Stomach (tissue), 8 donors: ENCODE measurements at regions not wholly inside any gene's neighbourhood (a gene's known extent, or its start where the extent isn't known, plus 50 kb on each side); places are given as distances from the start of the nearest gene placed in this dataset.

ENCODE experiments used
- DNase-seq, 2 donors: peaks; one replicate each; pipeline versions ENCODE4 v3.0.0 to v3.0.0-alpha.2; 2013 to 2019
- H3K27ac ChIP-seq, 5 donors: fragments of 200-600 bp in 4 of 5; sonication (generic) in 4 of 5; one replicate each; pipeline ENCODE4 v1.5.1; 2013 to 2019; ENCODE audit warnings: mild to moderate bottlenecking in 1 of 5, moderate library complexity in 1 of 5
- H3K27me3 ChIP-seq, 3 donors: fragments of 200-600 bp; sonication (generic); one replicate each; pipeline ENCODE4 v1.5.1; 2017 to 2019; ENCODE audit warnings: mixed run types in 1 of 3
- H3K36me3 ChIP-seq, 4 donors: fragments of 200-600 bp; sonication (generic); 1 replicate in 3 of 4; 2 replicates in 1 of 4; pipeline ENCODE4 v1.5.1; 2016 to 2019
- H3K4me1 ChIP-seq, 4 donors: fragments of 200-600 bp; sonication (generic); one replicate each; pipeline ENCODE4 v1.5.1; 2016 to 2019
- H3K4me3 ChIP-seq, 4 donors: fragments of 200-600 bp; sonication (generic) in 3 of 4; one replicate each; pipeline ENCODE4 v1.5.1; 2016 to 2019; ENCODE audit warnings: mild to moderate bottlenecking in 1 of 4
- H3K9me3 ChIP-seq, 4 donors: fragments of 200-600 bp; sonication (generic); one replicate each; pipeline ENCODE4 v1.5.1; 2016 to 2019
- EP300 ChIP-seq: sonication (generic); formaldehyde crosslinking; IDR thresholded peaks from one replicate; pipeline ENCODE4 v1.6.1; 2017; ENCODE audit warnings: antibody characterized with exemption
- POLR2A ChIP-seq, 4 donors: fragments of 450-650 bp; IDR thresholded peaks; one replicate each; pipeline ENCODE4 v1.6.1; 2016; ENCODE audit warnings: antibody characterized with exemption in 4 of 4, control low read depth in 2 of 4, mild to moderate bottlenecking in 1 of 4, moderate library complexity in 1 of 4
- POLR2AphosphoS5 ChIP-seq, 3 donors: sonication (generic); formaldehyde crosslinking; IDR thresholded peaks; one replicate each; pipeline ENCODE4 v1.6.1; 2016; ENCODE audit warnings: antibody characterized with exemption in 3 of 3
- WGBS, 5 donors: extraction: QIAGEN DNeasy Blood & Tissue Kit in 3 of 5; methylation state at CpG; one replicate each; pipeline versions ENCODE4 v1.1.5 to v1.1.7; 2013 to 2018; 5-methylcytosine and 5-hydroxymethylcytosine counted together
- intact Hi-C: fragments of 100-400 bp; cut with DNase I; formaldehyde crosslinking; loops from one replicate; pipeline ENCODE4 v1.15.1; 2023; ENCODE audit warnings: low total_unique reads
- TF ChIP-seq, protein P1 (sequence below), 7 experiments: fragments of 450-650 bp in 4 of 7; fragments of 200-600 bp in 3 of 7; sonication (generic) in 3 of 7; IDR thresholded peaks; one replicate each; pipeline ENCODE4 v1.5.1; 2016 to 2019; ENCODE audit warnings: antibody characterized with exemption in 7 of 7, control low read depth in 2 of 7, mild to moderate bottlenecking in 1 of 7
- donor health status: healthy with polysubstance abuse.
- donor health status: Bipolar disorder and iron deficiency.
- donor health status: healthy.

DNA sequence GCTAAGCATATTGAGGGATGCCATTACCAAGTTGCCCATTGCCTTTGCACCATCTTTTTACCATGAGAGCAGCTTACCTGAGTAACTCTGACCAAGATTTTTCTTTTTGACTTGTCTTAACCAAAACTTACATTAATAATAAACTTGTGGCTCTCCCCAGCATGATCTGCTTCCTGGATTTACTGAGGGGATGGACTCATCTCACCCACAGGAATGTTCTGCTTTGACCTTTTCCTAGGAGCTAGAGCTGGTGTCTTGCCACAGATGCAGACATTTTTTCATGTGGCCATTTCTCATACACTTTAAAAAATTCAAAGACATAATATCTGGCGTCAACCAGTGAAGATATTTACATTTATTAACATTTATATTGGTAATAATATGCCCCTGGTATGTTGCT is 79.2 kb upstream of the EFHC2 start:
- H3K9me3 ChIP-seq = no peaks in the 10 kb centered on the region
- H3K4me3 ChIP-seq = no peak overlapping the region
- 67 to 88% (median 86%) methylated on average over 1 of the region's 1 CpG for WGBS, 5 donors
- H3K27me3 ChIP-seq = no peaks in the 10 kb centered on the region
- no peak for DNase-seq
- TF ChIP-seq, protein P1, sequence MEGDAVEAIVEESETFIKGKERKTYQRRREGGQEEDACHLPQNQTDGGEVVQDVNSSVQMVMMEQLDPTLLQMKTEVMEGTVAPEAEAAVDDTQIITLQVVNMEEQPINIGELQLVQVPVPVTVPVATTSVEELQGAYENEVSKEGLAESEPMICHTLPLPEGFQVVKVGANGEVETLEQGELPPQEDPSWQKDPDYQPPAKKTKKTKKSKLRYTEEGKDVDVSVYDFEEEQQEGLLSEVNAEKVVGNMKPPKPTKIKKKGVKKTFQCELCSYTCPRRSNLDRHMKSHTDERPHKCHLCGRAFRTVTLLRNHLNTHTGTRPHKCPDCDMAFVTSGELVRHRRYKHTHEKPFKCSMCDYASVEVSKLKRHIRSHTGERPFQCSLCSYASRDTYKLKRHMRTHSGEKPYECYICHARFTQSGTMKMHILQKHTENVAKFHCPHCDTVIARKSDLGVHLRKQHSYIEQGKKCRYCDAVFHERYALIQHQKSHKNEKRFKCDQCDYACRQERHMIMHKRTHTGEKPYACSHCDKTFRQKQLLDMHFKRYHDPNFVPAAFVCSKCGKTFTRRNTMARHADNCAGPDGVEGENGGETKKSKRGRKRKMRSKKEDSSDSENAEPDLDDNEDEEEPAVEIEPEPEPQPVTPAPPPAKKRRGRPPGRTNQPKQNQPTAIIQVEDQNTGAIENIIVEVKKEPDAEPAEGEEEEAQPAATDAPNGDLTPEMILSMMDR (IDR thresholded peaks at IDR 0.05) = no peak
- TF ChIP-seq EP300 (no peak), POLR2AphosphoS5 (IDR thresholded peaks at IDR 0.05) (no peak), POLR2A (IDR thresholded peaks at IDR 0.05) (no peak)
- no peaks in the 10 kb centered on the region for H3K36me3 ChIP-seq
- intact Hi-C loops = no loop called here
- H3K27ac ChIP-seq = no peak overlapping the region
- H3K4me1 ChIP-seq = no peaks in the 10 kb centered on the region

- no peak overlapping the region for H3K4me3 ChIP-seq
- peak overlapping the region in 4 of 5 donors; percentile 34 to 62 (median 50) for H3K27ac ChIP-seq
- peak in 1 of 2 donors; percentile 89 for DNase-seq
- WGBS, 5 donors = 33 to 60% (median 41%) methylated on average over 1 to 4 of the region's 4 CpGs
- TF ChIP-seq POLR2AphosphoS5 (IDR thresholded peaks at IDR 0.05) (peak in 2 of 3 donors; percentile 53 to 58), EP300 (no peak), POLR2A (IDR thresholded peaks at IDR 0.05) (no peak)
- TF ChIP-seq, protein P1 (IDR thresholded peaks at IDR 0.05) = peak in 1 of 7 experiments; percentile 7
- no peaks in the 10 kb centered on the region for H3K36me3 ChIP-seq
- intact Hi-C loops = no loop called here
- H3K27me3 ChIP-seq = no peaks in the 10 kb centered on the region
- H3K4me1 ChIP-seq = peaks cover 0 to 11% (median 4%) of the 10 kb centered on the region in 4 donors
- H3K9me3 ChIP-seq = no peaks in the 10 kb centered on the region
Measured at GRCh38 chrX:44415639-44416386, 72.3 kb upstream of the EFHC2 start.

GRCh38 chrX:44401151-44401550 is 57.7 kb upstream of the EFHC2 start:
- no peak overlapping the region for H3K27ac ChIP-seq
- no peaks in the 10 kb centered on the region for H3K27me3 ChIP-seq
- TF ChIP-seq, protein P1 (IDR thresholded peaks at IDR 0.05) = no peak
- no peak for TF ChIP-seq POLR2A (IDR thresholded peaks at IDR 0.05)
- TF ChIP-seq EP300 = no peak
- TF ChIP-seq POLR2AphosphoS5 (IDR thresholded peaks at IDR 0.05) = no peak
- no peak for DNase-seq
- peaks cover 0 to 19% (median 2%) of the 10 kb centered on the region in 4 donors for H3K9me3 ChIP-seq
- H3K4me3 ChIP-seq = no peak overlapping the region
- no peaks in the 10 kb centered on the region for H3K4me1 ChIP-seq
- no peaks in the 10 kb centered on the region for H3K36me3 ChIP-seq
- 82 to 93% (median 84%) methylated on average over 4 of the region's 4 CpGs for WGBS, 5 donors
- intact Hi-C loops = no loop called here

DNA sequence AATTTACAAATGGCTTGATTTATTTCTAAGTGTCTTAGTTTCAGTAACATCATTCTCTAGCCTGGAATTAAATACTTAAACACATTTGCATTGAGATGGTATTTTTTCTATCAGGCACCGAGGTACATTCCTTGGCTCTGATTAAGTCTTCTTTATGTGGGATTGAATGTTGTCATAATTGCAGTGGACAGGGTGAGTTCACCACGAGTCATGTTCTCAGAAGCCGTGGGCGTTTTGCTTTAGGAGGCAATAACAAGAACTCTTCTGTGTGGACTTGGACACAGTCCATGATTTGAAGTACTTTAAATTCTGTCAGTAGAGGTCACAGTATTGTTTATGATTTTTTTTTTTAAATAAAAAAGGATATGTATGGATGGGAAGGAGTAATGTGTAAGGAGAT is 57.1 kb upstream of the EFHC2 start:
- TF ChIP-seq POLR2A (IDR thresholded peaks at IDR 0.05) (no peak), EP300 (no peak), POLR2AphosphoS5 (IDR thresholded peaks at IDR 0.05) (no peak)
- TF ChIP-seq, protein P1 (IDR thresholded peaks at IDR 0.05) = no peak
- H3K9me3 ChIP-seq = peaks cover 0 to 19% (median 2%) of the 10 kb centered on the region in 4 donors
- WGBS, 5 donors = 13 to 26% (median 26%) methylated on average over 4 of the region's 4 CpGs
- H3K27ac ChIP-seq = no peak overlapping the region
- H3K4me3 ChIP-seq = no peak overlapping the region
- intact Hi-C loops = no loop called here
- H3K4me1 ChIP-seq = no peaks in the 10 kb centered on the region
- no peaks in the 10 kb centered on the region for H3K27me3 ChIP-seq
- H3K36me3 ChIP-seq = no peaks in the 10 kb centered on the region
- peak in 1 of 2 donors; percentile 26 for DNase-seq
